DMS79 (cell line): ENCODE measurements at regions not wholly inside any gene's neighbourhood (a gene's known extent, or its start where the extent isn't known, plus 50 kb on each side); places are given as distances from the start of the nearest gene placed in this dataset.
"Not testable (repeated sequence)": the region's sequence is repeated elsewhere in the genome, so short reads cannot be mapped to it uniquely, and the experiment has no call there.

Experiments used
- DNase-seq: peaks from one replicate; lab custom pipeline; 2025; lab: John Stamatoyannopoulos, UW

DNA sequence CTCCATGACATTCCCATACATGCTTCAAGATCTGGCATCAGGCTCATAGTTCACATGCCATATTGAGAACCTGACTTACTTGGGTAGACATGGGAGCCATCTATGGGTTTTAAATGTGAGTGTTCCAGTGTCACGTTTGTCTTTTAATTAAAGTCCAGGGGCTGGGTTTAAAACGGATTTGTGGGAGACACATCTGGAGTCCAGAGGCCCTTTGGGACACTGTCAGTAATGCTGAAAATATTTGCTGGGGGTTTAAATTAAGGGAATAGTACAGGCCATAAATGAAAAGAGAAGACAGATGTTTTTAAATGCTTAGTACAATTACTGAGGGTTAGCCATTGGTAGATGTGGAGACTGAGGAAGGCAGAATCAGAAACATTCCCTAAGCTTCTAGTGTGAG is 478.0 kb downstream of the PID1 start:
- DNase-seq: no peak

DNA sequence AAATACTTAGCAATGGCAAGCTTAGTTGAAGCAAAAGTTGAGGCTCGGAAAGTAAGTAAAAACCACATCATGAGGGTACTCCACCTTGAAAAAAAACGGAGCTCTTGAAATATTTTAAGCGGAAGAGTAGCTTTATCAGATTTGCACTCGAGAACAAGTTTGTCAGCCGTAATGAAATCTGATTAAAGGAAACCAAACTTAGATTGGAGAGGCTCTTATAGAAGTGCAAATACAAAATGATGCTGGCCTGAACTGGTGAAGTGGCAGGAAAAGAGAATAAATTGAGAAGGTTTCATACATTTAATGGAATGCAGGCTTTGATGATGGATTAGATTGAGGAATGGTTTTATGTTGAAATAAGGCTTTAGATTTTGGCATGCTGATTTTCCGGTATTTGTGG is 484.2 kb downstream of the PID1 start:
- peak; percentile 37 for DNase-seq

DNA sequence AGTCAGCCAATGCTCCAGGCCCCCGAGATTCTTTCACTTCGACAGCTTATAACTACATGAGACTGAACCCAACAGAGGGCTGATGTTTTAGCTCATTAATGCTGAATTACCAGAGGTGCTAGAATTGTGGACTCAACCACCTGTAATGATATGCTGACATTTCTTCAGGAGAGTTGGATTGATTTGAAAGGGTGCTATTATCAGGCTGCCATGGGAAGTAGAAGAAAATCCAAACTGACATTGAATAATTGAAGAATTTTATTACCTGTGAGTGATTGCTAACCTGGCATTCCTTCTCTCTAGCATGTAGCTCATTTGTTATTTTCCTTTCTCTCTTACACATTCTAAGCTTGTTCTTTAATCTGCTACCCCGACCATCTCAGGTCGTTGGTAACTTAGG is 488.8 kb downstream of the PID1 start:
- no peak for DNase-seq

DNA sequence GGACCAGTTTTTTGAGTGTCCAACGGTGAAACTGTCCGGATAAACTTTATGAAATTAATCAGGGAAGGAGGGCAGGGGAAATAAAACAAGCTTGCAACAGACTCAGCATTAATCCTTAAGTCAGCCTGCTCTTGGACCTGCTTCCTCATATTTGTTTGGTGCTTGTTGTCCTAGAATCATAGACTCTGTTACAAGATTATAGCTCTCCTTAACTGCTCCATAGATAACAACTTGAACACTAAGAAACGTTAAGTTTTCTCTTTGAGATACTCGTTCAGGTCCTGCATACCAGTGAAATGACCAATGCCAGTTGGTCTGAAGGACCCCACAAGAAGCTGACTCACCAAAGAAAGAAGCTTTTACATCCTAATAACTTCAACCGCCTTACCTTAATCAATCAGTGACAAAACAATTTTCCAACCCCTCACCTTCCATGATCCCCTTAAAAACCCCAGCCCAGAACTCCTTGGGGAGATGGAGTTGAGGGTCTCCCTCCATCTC is 493.2 kb downstream of the PID1 start:
- DNase-seq: no peak

DNA sequence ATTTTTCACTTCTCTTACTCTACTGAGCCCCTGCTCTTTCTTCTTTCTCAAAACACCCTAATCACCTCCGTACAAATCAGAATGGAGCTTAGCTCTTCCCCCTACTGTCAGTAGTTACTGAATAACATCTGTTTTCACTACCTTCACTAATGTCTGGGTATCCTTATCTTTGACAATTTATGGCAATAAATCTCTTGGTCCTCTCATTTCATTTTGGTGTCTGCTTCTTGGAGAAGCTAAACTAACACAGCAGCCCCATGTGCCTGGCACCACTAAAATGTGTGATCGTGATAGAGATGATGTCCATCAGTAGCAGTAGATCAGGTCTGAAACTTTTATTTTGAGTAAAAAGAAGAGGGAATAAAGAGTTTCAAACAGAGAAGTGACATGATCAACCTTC is 496.5 kb downstream of the PID1 start:
- no peak for DNase-seq

DNA sequence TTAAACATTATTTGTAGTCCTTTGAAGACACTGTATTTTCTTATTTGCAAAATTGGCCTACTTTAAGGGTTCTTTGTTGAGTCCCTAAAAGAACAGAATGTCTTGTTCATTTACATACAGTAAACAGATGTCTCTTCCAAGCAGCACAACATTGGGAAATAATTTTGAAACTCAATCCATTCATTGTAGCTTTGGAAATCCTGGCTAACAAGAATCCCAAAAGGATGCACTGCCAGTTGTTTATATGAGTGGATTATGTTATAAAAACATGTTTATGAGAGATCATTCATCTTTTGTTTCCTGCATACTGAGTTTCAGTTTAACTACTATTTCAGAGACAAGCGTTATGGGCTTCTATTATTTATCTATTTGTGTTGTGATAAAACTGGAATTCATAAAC is 499.3 kb downstream of the PID1 start:
- DNase-seq: no peak

DNA sequence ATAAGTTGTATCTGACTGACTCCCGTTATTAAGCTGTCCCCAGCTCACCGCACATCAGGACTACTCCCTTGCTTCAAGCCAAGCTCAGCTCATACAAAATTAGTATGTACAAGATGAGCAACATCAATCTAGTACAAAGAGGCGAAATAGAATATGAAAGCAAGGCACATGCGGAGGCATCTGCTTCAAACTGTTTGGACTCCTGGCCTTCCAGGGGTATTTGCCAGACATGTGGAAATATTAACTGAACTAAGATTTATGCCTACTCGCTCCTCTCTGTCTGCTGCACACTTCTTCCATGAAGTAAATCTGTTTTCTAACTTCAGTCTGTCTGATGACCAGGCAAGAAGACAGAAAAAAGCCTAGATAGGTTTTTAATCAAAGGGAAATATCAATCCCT is 499.8 kb downstream of the PID1 start:
- DNase-seq: no peak

DNA sequence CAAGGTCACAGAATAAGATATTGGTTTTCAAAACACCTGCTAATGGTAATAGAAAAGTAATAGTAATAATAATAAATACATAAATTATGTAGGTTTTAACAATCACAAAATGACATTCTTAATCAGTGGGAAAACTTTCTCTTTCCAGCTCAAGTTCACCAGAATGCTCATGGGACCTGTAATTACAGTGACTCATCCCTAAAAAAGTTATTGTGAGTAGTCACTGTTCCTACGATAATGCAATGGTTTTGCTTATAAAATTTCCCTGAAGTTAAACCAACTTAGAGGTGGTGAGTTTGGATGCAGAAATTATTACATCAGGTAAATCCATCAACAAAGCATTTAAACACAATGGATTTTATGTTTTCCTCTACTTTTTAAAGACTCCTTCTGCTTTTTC is 502.3 kb downstream of the PID1 start:
- DNase-seq: no peak

DNA sequence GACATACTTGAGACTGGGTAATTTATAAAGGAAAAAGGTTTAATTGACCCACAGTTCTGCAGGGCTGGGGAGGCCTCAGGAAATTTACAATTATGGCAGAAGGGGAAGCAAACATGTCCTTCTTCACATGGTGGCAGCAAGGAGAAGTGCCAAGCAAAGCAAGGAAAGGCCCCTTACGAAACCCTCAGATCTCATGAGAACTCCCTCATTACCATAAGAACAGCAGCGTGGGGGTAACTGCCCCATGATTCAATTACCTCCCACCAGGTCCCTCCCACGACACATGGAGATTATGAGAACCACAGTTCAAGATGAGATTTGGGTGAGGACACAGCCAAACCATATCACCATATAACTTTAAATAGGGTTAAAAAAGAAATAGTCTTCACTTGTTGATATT is 502.9 kb downstream of the PID1 start:
- not testable (repeated sequence) for DNase-seq

DNA sequence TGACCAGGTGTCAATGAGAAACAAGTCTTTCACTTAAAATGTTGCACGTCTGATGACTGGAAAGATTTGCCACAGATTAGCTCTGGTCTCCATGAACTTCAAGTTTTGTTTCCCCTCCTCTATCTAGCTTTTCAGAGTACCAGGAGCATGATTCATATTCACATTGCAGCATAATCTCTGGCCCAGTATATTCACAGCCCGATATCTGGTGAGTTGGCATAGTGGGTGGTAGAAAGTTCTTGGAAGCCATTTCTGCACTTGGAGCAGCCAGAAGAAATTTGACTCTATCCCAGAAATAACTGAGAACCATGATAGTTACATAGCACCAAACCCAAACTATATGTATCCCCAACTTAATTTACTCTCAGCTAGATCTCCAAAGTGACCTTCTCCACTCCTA is 503.9 kb downstream of the PID1 start:
- no peak for DNase-seq

DNA sequence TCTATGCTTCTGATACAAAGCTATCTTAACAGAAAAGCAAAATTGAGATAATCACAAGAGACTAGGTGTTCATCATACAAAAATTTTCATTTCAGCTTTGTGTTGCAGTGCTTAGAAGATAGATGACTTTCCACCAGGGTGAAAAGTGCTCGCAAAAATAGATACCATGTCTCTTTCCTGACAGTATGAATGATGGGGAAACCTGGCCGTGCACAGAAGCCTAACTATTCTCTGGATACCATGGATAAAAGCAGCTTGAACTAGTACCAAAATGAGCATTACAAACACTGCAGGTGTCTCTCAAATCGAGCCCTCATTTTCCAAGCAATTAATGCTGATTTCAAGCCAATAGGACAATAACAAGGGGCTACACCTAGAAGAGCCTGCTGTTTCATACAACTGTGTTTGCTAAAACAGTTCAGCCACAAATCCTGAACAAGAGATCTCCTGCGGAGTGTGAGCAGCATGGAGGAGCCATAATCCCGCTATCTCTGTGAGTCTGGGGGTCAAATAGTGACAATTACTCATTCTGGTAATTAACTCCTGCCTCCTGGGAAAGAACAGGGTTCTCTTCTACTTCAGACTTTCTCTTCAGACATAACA is 507.6 kb downstream of the PID1 start:
- no peak for DNase-seq

DNA sequence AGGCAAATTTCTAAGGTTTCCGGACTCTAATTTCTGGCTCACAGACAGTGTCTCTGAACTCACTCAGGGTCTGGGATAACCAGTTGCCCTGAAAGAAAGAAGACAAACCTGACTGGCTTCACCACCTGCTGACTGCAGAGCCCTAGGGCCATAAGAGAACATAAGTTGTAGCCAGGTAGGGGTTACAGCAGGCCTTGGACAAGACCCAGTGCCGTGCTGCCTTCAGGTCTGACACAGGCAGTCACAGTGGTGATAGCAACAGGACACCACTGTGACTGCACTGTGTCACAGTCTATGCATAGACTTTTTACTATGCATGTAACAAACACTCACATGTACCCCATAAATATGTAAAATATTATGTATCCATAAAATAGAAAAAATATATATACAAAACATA is 508.5 kb downstream of the PID1 start:
- no peak for DNase-seq

DNA sequence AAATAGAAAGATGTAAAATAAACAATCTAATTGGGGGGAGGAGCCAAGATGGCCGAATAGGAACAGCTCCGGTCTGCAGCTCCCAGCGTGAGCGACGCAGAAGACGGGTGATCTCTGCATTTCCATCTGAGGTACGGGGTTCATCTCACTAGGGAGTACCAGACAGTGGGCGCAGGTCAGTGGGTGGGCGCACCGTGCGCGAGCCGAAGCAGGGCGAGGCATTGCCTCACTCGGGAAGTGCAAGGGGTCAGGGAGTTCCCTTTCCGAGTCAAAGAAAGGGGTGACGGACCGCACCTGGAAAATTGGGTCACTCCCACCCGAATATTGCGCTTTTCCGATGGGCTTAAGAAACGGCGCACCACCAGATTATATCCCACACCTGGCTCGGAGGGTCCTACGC is 515.4 kb downstream of the PID1 start:
- not testable (repeated sequence) for DNase-seq

DNA sequence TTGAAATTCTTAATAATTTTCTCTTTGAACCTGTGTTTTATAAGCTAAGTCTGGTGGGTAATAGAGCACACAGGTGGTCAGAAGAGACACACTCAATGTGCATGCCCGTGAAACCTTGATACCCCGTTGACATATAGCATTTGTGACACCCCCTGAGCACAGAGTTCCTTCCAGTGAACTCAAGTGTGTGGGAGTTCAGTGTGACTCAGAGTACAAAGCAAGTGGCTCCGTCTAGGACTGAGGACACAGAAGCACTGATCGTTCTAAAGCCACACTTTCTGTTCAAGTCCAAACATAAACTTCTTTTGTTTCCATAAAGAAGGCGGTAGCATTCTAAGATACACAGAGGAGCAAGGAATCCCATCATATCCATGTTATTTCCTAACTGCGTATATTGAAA is 523.6 kb downstream of the PID1 start:
- DNase-seq: peak; percentile 24

DNA sequence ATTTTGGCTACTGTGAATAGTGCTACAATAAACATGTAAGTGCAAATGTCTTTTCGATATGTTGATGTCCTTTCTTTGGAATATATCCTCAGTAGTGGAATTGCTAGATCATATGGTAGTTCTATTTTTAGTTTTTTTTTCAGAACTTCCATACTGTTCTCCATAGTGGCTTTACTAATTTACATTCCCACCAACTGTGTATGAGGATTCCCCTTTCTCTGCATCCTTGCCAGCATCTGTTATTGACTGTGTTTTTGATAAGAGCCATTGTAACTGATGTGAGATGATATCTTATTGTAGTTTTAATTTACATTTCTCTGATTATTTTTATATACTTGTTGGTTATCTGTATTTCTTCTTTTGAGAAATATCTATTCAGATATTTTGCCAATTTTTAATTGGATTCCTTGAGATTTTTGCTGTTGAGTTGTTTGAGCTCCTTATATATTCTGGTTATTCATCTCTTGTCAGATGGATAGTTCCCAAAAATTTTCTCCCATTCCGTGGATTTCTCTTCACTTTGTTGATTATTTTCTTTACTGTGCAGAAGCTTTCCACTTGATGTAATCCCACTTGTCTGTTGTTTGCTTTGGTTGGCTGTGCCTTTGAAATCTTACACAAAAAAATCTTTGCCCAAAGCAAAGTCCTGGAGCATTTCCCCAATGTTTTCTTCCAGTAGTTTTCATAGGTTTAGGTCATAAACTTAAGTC is 532.3 kb downstream of the PID1 start:
- DNase-seq: no peak

DNA sequence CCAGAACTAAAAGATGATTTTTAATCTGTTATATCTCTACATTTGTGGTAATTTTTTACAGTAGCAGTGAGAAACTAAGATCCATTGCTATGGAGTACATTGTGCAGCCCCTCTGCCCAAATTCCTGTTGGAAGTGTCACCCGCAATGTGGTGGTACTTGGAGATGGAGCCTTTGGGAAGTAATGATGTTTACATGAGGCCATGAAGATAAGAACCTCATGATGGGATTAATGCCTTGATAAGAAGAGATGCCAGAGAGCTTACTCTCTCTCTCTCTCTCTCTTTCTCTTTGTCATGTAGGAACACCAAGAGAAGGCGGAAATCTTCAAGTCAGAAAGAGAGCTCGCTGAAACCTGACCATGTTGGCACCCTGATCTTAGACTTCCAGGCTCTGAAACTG is 535.4 kb downstream of the PID1 start:
- DNase-seq: no peak

DNA sequence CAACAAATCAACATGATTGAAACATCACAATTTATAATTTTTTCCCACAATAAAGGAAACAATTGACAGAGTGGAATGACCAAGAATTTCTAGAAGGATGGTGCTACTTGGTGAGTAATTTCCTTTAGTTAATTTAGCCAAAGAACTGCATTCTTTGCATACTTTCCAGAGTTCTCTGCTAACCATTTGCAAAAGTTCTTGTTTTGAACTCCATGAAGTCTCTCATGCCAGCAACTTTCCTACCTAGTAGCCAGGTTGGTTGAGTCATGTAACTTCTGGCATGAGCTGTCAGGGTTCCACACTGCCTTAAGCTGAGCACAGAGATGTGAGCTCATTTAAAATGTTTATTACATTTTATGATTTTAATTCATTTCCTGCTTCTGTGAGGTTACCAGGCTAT is 539.6 kb downstream of the PID1 start:
- no peak for DNase-seq

DNA sequence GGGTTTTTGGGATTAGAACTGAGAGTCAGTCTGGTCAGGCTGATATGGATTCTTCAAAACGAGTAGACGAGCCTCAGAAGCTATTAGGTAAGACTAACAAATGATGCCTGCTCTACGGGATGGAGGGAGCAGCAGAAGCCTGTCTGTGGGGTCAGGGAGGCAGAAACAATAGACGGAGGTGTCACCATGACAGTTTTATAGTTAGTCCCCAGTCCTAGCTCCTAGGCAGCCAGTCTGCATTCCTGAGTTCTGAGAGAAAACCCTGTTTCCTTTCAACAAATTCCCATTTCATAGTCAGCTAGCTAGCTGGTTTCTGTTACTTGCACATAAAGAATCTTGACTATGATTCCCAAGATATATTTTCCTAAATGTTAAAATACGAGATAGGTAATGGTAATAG is 542.1 kb downstream of the PID1 start:
- DNase-seq: no peak

DNA sequence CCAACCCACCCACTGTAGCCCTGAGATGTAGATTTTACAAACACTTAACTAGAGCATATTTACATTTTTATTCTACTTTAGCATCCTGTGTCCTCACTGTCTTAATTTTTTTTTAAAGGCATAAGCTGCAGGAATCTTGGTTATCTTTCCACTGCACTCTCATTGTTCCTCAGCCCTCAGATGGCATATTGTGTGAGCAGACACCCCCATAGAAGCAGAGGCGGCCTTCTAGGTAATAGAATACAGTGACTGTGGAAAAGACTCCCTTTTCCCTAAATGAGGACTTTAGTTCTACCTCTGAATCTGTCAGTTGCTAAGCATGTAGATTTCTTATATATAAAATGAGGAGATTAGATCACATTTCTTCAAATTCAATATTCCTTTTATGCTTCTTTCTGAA is 543.5 kb upstream of the SPHKAP start:
- DNase-seq: no peak

DNA sequence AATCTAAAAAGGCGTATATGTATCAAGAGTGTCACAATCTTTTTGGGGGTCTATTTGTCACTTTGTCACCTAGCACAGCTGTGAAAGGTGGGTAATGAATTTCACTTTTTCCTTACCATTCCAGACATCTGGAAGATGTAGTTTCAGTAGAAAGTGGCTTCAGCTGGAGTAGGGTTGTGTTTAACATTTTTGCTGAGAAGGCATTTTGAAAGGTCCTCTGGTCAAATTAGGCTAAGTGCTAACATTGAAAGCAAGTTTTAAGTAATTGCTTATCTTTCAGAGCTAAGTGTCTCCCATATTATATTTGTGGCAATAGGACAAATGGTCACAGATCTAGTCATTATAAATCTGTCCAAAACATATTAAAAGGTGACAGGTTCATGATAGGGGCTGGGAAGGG is 542.1 kb upstream of the SPHKAP start:
- no peak for DNase-seq

DNA sequence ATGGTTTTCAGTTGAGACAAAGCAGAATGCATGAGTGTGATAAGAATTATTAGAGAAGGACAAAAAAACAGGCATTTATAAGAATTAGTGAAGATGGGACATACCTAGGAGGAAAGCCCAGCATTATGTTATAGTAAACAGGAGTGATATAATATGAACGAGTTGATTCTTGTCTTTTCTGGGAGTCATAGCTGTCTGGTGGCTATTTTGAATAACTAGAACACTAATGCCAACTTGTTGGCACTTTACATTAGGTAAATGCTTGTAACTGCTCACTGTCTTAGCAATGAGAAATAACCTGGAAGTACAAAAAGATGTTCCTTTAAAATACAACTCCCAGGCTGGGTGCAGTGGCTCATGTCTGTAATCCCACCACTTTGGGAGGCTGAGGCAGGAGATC is 540.8 kb upstream of the SPHKAP start:
- DNase-seq: no peak

DNA sequence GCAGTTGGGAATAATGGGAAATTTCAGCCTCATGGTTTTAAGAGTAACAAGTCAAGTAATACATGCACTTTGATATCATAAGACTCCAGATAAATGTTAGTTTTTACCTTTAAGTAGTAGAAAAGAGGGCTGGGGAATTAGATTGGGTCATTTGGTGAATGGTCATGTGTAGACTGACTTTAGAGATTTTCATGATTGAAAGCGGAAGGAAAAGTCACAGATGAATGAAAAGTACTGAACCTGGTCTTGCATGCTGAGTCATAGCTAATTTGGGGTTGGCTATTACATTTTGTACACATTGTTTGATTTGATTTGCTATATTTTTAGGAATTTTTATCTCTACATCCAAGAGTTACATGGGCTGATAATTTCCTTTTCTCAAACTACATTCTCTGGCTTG is 539.4 kb upstream of the SPHKAP start:
- no peak for DNase-seq

DNA sequence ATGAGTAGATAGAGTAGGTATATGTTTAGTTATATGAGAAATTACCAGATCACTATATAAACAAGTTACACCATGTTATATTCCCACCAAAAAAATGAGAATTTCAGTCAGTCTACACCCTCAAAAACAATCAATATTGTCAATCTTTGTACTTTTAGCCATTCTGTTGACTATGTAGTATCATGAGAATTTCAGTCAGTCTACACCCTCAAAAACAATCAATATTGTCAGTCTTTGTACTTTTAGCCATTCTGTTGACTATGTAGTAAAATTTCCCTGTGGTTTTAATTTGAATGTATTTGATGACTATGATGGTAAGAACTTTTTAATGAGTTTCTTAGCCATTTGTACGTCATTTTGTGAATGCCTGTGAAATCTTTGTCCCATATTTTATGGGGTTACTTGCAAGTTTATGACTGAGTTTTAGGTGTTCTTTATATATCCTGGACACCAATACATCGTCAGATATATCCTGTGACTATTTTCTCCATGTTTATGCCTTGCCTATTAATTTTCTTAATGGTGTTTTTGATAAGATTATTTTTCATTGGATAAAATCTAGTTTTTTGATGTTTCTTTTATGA is 528.4 kb upstream of the SPHKAP start:
- no peak for DNase-seq

DNA sequence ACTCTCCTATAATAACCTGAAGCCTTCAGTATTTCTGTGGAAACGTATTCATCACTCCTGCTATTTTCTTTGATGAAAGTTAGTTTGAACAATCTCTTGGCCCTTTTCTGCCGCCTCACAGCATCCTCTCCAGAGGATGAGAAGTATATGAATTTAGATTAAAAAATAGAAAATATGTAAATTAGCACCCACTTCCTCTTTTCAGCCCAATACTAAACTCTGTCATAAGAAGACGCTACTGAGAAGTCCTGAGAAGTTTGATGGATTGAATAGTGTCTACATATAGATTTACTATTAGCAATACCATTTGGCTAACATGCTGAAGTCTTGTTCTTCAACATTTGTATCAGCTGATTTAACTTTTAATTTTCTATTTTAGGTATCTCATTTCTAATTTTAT is 526.4 kb upstream of the SPHKAP start:
- no peak for DNase-seq
